Panc1 (cell line): ENCODE measurements at regions not wholly inside any gene's neighbourhood (a gene's known extent, or its start where the extent isn't known, plus 50 kb on each side); places are given as distances from the start of the nearest gene placed in this dataset.

Source experiments
- ATAC-seq: fragments of 200-7000 bp; cut with Tn5 transposase; 2 replicates; pipeline ENCODE4 v1.9.1; 2020; ENCODE audit warnings: mild to moderate bottlenecking, moderate library complexity
- BruUV-seq: library from RNA; stranded (reverse); fragments of 400-500 nt; replicated peaks from 2 replicates; lab custom pipeline; 2021; lab: Mats Ljungman, UMichigan
- CTCF ChIA-PET: fragments of 300-600 bp; sonication (Branson Sonifier 250); formaldehyde crosslinking; loops from one replicate; lab custom pipeline; 2022; ENCODE audit warnings: antibody characterized with exemption; lab: Charles Lee
- POLR2A ChIA-PET: fragments of 300-600 bp; sonication (Branson Sonifier 250); formaldehyde crosslinking; loops from one replicate; lab custom pipeline; 2022; ENCODE audit warnings: antibody characterized with exemption; lab: Charles Lee
- DNase-seq: peaks from one replicate; pipeline ENCODE4 v3.0.0-alpha.2; 2010; ENCODE audit warnings: low read depth, low spot score
- H3K27ac ChIP-seq: 2 replicates; pipeline ENCODE4 v1.5.1; 2011; ENCODE audit warnings: mild to moderate bottlenecking, low read length, inconsistent platforms
- H3K27me3 ChIP-seq: fragments of 200-500 bp; sonication (Bioruptor generic); 2 replicates; pipeline ENCODE4 v1.6.0; 2014; ENCODE audit warnings: low read length, inconsistent platforms; ENCODE audit not compliant: control insufficient read depth, insufficient read depth
- H3K36me3 ChIP-seq: fragments of 200-500 bp; sonication (Bioruptor generic); 2 replicates; pipeline ENCODE4 v1.5.1; 2014; ENCODE audit warnings: inconsistent platforms, mild to moderate bottlenecking, low read length, moderate library complexity; ENCODE audit not compliant: control insufficient read depth, insufficient read depth
- H3K4me1 ChIP-seq: 2 replicates; pipeline ENCODE4 v1.5.1; 2011; ENCODE audit warnings: inconsistent platforms, mild to moderate bottlenecking, low read length, moderate library complexity; ENCODE audit not compliant: control insufficient read depth, insufficient read depth
- H3K4me3 ChIP-seq, 2 experiments: 2 replicates each; pipeline ENCODE4 v1.5.1; 2011 to 2012; ENCODE audit warnings: low read depth in 2 of 2, low read length in 2 of 2, mild to moderate bottlenecking in 2 of 2, inconsistent platforms in 1 of 2, moderate library complexity in 1 of 2
- H3K9me3 ChIP-seq: fragments of 200-500 bp; sonication (Bioruptor generic); 2 replicates; pipeline ENCODE4 v1.5.1; 2014; ENCODE audit warnings: low read depth, mild to moderate bottlenecking, inconsistent platforms, low read length, moderate library complexity; ENCODE audit not compliant: control insufficient read depth, insufficient read depth
- POLR2AphosphoS5 ChIP-seq: IDR thresholded peaks from 2 replicates; pipeline ENCODE4 v1.6.1; 2012; ENCODE audit warnings: mild to moderate bottlenecking, low read depth, low read length, moderate library complexity
- SIN3A ChIP-seq: IDR thresholded peaks from 2 replicates; pipeline ENCODE4 v1.6.1; 2012; ENCODE audit warnings: low read depth, mild to moderate bottlenecking, low read length, moderate library complexity, borderline replicate concordance; ENCODE audit not compliant: insufficient read depth
- TCF7L2 ChIP-seq: IDR thresholded peaks from 2 replicates; pipeline ENCODE4 v1.6.1; 2011; ENCODE audit warnings: mild to moderate bottlenecking, low read depth, low read length, inconsistent platforms
- in situ Hi-C: cut with HindIII; loops from 2 replicates; pipeline ENCODE4 v1.10.0; 2016; ENCODE audit warnings: low sequenced_read_pairs, low pct_unique_long_range_greater_than_20kb
- intact Hi-C: fragments of 100-400 bp; cut with micrococcal nuclease; formaldehyde crosslinking; loops from one replicate; pipeline ENCODE4 v1.10.0; 2022; ENCODE audit not compliant: unreplicated experiment
- TF ChIP-seq, protein P1 (sequence below): fragments of 450-650 bp; IDR thresholded peaks from 2 replicates; pipeline ENCODE4 v1.5.1; 2017; ENCODE audit warnings: mild to moderate bottlenecking
- TF ChIP-seq, protein P2 (sequence below), 2 experiments: IDR thresholded peaks; 2 replicates each; pipeline ENCODE4 v1.6.1; 2011 to 2012; ENCODE audit warnings: low read depth in 2 of 2, control low read depth in 1 of 2, low read length in 1 of 2, mild to moderate bottlenecking in 1 of 2, moderate library complexity in 1 of 2; ENCODE audit not compliant: insufficient read depth in 1 of 2

DNA sequence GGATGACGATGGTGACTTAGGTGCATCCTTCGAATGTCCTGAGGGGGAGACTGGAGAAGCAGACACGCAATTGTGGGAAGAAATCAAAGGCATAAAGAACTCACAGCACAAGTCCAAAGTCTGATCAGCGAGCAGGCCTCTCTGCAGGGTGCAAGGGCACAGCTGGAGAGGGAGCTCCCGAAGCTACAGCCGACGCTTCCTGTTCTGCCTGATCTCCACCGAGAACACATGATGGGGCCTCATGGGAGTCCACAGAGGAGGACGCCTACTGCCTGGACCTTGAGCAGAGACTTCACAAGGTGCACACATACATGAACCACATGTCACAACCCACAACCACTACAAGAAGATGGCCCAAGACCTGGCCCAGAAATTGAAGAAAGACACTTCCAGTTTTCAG lies 51.4 kb downstream of the RIN2 start:
- intact Hi-C loops (no loop called here), in situ Hi-C loops (no loop called here)
- H3K27me3 ChIP-seq, result no peaks in the 10 kb centered on the region
- no peak for TF ChIP-seq SIN3A
- TF ChIP-seq, protein P1, sequence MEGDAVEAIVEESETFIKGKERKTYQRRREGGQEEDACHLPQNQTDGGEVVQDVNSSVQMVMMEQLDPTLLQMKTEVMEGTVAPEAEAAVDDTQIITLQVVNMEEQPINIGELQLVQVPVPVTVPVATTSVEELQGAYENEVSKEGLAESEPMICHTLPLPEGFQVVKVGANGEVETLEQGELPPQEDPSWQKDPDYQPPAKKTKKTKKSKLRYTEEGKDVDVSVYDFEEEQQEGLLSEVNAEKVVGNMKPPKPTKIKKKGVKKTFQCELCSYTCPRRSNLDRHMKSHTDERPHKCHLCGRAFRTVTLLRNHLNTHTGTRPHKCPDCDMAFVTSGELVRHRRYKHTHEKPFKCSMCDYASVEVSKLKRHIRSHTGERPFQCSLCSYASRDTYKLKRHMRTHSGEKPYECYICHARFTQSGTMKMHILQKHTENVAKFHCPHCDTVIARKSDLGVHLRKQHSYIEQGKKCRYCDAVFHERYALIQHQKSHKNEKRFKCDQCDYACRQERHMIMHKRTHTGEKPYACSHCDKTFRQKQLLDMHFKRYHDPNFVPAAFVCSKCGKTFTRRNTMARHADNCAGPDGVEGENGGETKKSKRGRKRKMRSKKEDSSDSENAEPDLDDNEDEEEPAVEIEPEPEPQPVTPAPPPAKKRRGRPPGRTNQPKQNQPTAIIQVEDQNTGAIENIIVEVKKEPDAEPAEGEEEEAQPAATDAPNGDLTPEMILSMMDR, result no peak
- no peak for TF ChIP-seq TCF7L2
- TF ChIP-seq POLR2AphosphoS5, result no peak
- TF ChIP-seq, protein P2, sequence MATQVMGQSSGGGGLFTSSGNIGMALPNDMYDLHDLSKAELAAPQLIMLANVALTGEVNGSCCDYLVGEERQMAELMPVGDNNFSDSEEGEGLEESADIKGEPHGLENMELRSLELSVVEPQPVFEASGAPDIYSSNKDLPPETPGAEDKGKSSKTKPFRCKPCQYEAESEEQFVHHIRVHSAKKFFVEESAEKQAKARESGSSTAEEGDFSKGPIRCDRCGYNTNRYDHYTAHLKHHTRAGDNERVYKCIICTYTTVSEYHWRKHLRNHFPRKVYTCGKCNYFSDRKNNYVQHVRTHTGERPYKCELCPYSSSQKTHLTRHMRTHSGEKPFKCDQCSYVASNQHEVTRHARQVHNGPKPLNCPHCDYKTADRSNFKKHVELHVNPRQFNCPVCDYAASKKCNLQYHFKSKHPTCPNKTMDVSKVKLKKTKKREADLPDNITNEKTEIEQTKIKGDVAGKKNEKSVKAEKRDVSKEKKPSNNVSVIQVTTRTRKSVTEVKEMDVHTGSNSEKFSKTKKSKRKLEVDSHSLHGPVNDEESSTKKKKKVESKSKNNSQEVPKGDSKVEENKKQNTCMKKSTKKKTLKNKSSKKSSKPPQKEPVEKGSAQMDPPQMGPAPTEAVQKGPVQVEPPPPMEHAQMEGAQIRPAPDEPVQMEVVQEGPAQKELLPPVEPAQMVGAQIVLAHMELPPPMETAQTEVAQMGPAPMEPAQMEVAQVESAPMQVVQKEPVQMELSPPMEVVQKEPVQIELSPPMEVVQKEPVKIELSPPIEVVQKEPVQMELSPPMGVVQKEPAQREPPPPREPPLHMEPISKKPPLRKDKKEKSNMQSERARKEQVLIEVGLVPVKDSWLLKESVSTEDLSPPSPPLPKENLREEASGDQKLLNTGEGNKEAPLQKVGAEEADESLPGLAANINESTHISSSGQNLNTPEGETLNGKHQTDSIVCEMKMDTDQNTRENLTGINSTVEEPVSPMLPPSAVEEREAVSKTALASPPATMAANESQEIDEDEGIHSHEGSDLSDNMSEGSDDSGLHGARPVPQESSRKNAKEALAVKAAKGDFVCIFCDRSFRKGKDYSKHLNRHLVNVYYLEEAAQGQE (IDR thresholded peaks at IDR 0.05; ENCODE audit: insufficient read depth in 1 of 2, low read depth in 2 of 2, low read length in 1 of 2), result no peak
- peaks cover 16% of the 10 kb centered on the region for H3K4me1 ChIP-seq
- ChIA-PET CTCF (no interaction called here), POLR2A (no interaction called here)
- DNase-seq (no peak), ATAC-seq (no peak)
- H3K27ac ChIP-seq, result no peak overlapping the region
- no peak overlapping the region for H3K4me3 ChIP-seq
- BruUV-seq, result no TSS peak
- no peaks in the 10 kb centered on the region for H3K36me3 ChIP-seq
- no peaks in the 10 kb centered on the region; the same call in 1 of the 2 replicates for H3K9me3 ChIP-seq

DNA sequence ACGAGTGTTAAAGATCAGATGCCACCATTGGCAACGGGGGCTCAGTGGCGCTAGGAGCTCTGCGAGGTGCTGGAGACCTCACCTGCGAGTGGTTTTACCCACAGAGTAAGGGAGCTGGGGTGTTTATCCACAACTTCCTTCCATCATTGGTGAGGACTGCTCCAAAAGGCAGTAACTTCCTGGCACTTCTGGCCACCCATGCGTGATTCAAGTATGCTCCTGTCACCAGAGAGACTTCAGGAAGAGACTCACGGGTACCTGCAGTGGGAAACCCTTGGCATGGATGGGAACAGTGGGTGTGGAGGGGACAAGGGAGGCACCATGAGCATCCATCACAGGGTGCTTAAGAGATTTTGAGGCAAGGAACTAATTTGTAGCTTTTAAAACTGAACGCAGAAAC lies 53.2 kb downstream of the RIN2 start:
- H3K27ac ChIP-seq, result peak overlapping the region; percentile 18; the same call in 1 of the 2 replicates
- ATAC-seq (no peak), DNase-seq (no peak)
- H3K4me1 ChIP-seq, result peaks cover 34% of the 10 kb centered on the region
- in situ Hi-C loops (no loop called here), intact Hi-C loops (no loop called here)
- TF ChIP-seq TCF7L2 (no peak), POLR2AphosphoS5 (no peak), SIN3A (no peak)
- TF ChIP-seq, protein P2 (IDR thresholded peaks at IDR 0.05; ENCODE audit: insufficient read depth in 1 of 2, low read depth in 2 of 2, low read length in 1 of 2), result no peak
- TF ChIP-seq, protein P1, result no peak
- H3K9me3 ChIP-seq, result peaks cover under 1% of the 10 kb centered on the region; the same call in 1 of the 2 replicates
- H3K4me3 ChIP-seq, result no peak overlapping the region
- no peaks in the 10 kb centered on the region for H3K36me3 ChIP-seq
- H3K27me3 ChIP-seq, result no peaks in the 10 kb centered on the region
- no TSS peak for BruUV-seq
- ChIA-PET POLR2A (no interaction called here), CTCF (no interaction called here)
